GM21717 (cell line): ENCODE measurements at regions not wholly inside any gene's neighbourhood (a gene's known extent, or its start where the extent isn't known, plus 50 kb on each side); places are given as distances from the start of the nearest gene placed in this dataset.
"Not testable (repeated sequence)": the region's sequence is repeated elsewhere in the genome, so short reads cannot be mapped to it uniquely, and the experiment has no call there.

ENCODE experiments used
- ATAC-seq: cut with Tn5 transposase; IDR thresholded peaks from one replicate; pipeline ENCODE4 v1.9.1; 2021; ENCODE audit warnings: mild to moderate bottlenecking, moderate library complexity; ENCODE audit not compliant: unreplicated experiment

GRCh38 chr13:99792079-99792921 lies 179.3 kb downstream of the ZIC5 start:
- no peak for ATAC-seq

- no peak for ATAC-seq
Measured at GRCh38 chr13:99782669-99783068, 188.9 kb downstream of the ZIC5 start.

DNA sequence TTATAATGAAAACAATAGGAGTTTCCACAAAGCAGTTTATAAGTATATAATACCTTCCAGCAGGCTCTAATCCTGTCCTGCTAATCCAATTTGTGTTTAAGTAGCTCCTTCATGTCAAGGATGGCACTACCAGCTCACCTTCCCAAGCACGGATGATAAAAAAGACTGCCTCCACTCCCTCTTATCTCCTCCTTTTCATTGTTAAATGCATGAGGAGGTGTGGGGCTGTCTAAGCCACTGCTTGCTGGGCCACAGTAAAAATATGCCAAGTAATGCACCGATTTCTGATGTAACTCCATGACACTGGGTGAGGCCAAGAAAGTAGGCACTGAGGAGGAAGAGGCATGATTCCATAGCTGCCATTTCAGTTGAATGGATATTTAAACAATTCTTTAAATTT lies 193.1 kb downstream of the ZIC5 start:
- no peak for ATAC-seq

- no peak for ATAC-seq
Measured at GRCh38 chr13:99777873-99778272, 193.7 kb downstream of the ZIC5 start.

GRCh38 chr13:99774644-99775043 lies 196.9 kb downstream of the ZIC5 start:
- no peak for ATAC-seq

GRCh38 chr13:99768986-99769385 lies 202.6 kb downstream of the ZIC5 start:
- no peak for ATAC-seq

DNA sequence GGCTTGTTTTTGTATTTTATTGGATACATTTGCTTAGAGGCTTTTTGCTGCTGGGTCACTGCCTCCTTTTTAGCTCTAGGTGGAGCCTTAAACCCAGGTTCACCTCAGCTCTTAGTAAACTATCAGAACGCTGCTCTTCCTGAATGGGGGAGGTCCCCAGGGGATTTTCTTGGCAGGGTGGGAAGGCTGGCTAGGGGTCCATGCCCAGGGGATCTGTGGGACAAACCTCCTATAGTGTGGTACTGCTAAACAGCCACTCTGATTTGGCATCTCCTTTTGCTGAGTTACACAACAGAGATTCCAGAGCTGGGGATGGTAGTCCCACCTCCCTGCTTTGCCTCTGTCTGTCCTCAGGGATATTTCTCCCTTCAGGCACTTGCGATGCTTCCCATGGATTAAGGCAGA lies 204.9 kb downstream of the ZIC5 start:
- no peak for ATAC-seq

DNA sequence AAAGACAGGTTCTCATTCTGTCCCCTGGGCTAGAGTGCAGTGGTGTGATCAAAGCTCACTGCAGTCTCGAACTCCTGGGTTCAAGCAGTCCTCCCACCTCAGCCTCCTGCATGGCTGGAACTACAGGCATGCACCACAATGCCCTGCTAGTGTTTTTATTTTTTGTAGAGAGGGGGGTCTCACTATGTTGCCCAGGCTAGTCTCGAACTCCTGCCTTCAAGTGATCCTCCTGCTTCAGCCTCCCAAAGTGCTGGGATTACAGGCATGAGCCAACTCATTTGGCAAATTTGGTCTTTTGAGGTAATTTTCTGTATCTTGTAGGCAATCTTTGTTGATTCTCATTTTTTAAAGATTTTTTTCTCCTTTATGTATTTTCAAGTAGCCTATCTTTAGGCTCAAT lies 205.7 kb downstream of the ZIC5 start:
- ATAC-seq: no peak

GRCh38 chr13:99760456-99760855 lies 211.1 kb downstream of the ZIC5 start:
- ATAC-seq: no peak

DNA sequence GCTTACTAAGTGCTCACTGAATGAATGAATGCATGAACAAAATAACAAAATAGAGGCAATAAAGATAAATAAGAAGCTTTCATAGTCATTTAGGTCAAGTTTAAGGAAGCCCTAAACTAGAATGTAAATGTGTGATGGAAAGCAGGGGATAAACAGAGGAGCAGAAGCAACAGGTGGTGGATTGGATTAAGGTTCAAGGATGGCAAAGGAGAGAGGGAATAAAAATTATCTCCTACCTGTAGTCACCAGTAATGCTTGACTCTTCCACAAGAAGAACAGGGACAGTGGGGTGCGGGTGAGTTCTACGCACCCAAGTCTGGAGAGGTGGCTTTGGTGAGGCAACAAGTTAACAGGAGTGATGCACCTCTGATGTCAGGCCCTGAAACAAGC lies 212.4 kb downstream of the ZIC5 start:
- ATAC-seq: no peak

- ATAC-seq: no peak
Measured at GRCh38 chr13:99758460-99759162, 213.0 kb downstream of the ZIC5 start.

DNA sequence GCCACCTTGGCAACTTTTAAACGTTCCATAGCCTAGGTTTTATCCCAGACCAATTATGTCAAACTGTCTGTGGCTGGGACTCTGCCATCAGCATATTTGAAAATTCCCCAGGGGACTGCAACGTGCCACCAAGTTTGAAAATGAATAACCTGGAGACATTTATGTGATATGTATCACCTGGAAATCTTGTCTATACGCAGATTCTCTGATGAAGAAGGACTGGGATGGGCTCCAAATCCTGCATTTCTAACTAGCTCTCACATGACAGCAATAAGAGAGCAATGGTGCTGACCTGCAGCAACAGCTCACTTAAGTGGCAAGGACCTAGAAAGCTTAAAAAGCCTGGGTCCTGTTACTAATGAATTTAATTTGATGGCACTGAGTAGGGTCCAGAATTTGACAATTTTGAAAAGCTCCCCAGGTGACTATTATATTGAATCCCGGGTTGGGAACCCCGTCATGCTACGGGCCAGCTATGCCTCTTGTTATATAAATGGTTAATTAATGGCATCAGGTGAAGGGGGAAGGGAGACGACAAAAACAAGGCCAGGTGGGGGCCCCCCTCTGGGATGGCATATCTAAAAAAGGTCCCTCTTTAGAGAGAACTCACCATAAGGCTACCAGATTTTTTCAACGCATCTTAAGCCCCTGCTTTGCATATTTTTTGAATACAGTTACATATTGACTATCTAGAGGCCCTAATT lies 213.7 kb downstream of the ZIC5 start:
- no peak for ATAC-seq

DNA sequence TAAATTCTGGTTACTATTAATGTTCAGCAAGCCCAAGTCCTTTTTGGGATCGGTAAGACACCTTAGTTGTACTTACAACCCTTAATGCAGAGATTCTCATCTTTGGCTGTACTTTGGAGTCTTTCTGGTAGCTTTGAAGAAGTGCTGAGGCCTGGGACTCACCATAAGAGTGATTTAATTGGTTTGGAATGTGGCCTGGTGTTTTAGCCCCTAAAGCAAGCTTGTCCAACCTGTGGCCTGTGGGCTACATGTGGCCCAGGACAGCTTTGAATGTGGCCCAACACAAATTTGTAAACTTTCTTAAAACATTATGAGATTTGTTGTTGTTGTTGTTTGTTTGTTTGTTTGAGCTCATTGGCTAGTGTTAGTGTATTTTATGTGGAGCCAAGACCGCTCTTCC lies 215.3 kb downstream of the ZIC5 start:
- ATAC-seq: no peak

- ATAC-seq: not testable (repeated sequence)
Measured at GRCh38 chr13:99754750-99755149, 216.8 kb downstream of the ZIC5 start.

DNA sequence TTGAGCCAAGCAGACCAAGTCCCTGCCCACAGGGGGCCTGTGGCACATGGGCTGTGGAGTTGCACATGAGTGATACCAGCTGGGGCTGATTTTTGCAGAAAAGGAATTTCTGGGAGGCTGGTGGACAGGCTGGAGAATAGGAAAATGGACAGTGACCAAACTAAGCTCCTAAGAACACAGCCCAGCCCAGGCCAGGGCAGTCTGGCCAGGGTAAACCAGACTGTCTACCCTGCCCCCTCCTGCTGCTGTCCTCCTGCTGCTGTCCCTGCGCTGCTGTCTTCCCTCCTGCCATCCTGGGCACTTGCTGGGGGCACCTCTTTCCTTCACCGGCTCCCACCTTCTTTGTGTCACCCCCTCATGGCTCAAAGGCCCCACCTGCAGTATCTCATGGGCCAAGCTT lies 219.2 kb downstream of the ZIC5 start:
- no peak for ATAC-seq

DNA sequence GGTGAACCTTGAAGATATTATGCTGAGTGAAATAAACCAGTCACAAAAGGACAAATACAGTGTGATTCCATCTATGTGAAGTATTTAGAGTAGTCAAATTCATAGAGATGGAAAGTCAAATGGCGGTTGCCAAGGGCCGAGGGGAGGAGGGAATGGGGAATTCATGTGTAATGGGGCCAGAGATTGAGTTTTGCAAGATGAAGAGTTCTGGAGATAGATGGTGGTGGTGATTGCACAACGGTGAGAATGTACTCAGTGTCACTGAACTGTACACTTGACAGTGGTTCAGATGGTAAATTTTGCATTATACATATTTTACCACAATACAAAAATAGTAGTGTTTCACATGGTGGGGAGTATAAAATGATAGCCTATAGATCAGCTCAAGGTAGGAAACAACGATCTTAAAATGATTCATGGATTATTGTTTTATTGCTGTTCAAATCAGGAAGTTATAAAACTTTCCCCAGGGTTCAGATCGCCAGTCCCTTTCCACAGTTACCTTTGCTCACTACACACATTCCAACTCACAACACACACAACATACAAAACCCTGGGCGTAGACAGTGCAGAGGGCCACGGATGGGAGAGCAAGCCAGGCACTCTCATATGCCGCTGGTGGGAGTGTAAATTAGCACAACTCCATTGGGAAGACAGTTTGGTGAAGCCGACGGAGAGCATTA lies 219.9 kb downstream of the ZIC5 start:
- ATAC-seq: no peak

- ATAC-seq: no peak
Measured at GRCh38 chr13:99750951-99751350, 220.6 kb downstream of the ZIC5 start.

- ATAC-seq: no peak
Measured at GRCh38 chr13:99749271-99750019, 222.1 kb downstream of the ZIC5 start.

GRCh38 chr13:99747403-99747710 lies 224.2 kb downstream of the ZIC5 start:
- ATAC-seq: no peak

DNA sequence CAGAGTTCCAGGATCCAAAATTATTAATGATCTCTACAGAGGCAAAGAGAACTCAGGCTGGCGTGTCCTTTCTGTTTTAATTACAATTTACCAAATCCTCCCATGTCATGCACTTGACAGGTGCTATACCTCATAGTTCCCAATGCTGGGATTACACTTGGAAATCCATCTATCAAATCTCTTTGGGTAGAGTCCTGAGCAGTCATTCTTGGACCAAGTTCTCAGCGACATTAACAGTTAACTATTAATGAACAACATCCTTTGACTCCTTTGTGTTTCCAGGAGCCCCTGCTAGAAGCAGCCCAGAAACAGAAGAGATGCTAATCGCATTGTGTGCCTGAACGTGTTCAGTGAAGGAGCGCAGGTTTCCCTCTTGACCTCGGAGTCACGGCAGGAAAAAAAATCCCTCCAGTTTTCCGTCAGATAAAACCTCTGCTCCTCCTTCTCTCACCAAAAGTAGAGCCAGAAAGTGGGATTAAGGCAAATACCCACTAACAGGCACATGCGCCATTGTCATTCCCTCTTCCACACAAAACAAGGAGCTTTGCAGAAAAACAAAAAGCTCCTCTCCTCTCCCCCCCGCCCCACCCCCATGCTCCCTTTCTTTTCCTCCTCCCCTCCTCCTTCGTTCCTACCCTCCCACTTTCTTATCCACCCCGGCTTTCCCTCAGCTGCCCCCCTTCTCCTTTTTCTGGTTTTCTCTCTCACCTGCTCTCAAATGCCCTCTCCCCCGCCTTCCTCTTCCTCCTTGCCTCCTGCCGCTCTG lies 224.7 kb downstream of the ZIC5 start:
- no peak for ATAC-seq
